Thoracic aorta (tissue), 2 donors: ENCODE measurements at regions not wholly inside any gene's neighbourhood (a gene's known extent, or its start where the extent isn't known, plus 50 kb on each side); places are given as distances from the start of the nearest gene placed in this dataset.

ENCODE experiments used
- ATAC-seq: fragments of 150-250 bp; one replicate; pipeline ENCODE4 v1.8.0; 2017; ENCODE audit warnings: low read depth; ENCODE audit not compliant: insufficient number of reproducible peaks, low FRiP score
- DNase-seq: peaks from one replicate; pipeline ENCODE4 v3.0.0-alpha.2; 2020; ENCODE audit warnings: low spot score
- H3K27ac ChIP-seq, 2 donors: fragments of 200-600 bp; sonication (generic); 1 replicate in 1 of 2; 2 replicates in 1 of 2; pipeline ENCODE4 v1.5.1; 2016; ENCODE audit warnings: mild to moderate bottlenecking in 2 of 2, moderate library complexity in 2 of 2
- H3K27me3 ChIP-seq: fragments of 200-600 bp; sonication (generic); replicated peaks from 2 replicates; pipeline ENCODE4 v1.6.0; 2016; ENCODE audit warnings: mild to moderate bottlenecking; ENCODE audit not compliant: insufficient read depth
- H3K36me3 ChIP-seq: fragments of 200-600 bp; sonication (generic); one replicate; pipeline ENCODE4 v1.5.1; 2016
- H3K4me1 ChIP-seq, 2 donors: fragments of 200-600 bp; sonication (generic); 1 replicate in 1 of 2; 2 replicates in 1 of 2; pipeline versions ENCODE4 v1.5.1 to v1.6.0; 2016; ENCODE audit warnings: low read depth in 2 of 2, mild to moderate bottlenecking in 1 of 2; ENCODE audit not compliant: control insufficient read depth in 1 of 2
- H3K4me3 ChIP-seq: fragments of 200-600 bp; sonication (generic); 2 replicates; pipeline ENCODE4 v1.5.1; 2016; ENCODE audit warnings: mild to moderate bottlenecking
- H3K9me3 ChIP-seq: fragments of 200-600 bp; sonication (generic); 2 replicates; pipeline ENCODE4 v1.5.1; 2016
- TF ChIP-seq, protein P1 (sequence below): fragments of 200-600 bp; sonication (generic); IDR thresholded peaks from one replicate; pipeline ENCODE4 v1.5.1; 2019; ENCODE audit warnings: antibody characterized with exemption

DNA sequence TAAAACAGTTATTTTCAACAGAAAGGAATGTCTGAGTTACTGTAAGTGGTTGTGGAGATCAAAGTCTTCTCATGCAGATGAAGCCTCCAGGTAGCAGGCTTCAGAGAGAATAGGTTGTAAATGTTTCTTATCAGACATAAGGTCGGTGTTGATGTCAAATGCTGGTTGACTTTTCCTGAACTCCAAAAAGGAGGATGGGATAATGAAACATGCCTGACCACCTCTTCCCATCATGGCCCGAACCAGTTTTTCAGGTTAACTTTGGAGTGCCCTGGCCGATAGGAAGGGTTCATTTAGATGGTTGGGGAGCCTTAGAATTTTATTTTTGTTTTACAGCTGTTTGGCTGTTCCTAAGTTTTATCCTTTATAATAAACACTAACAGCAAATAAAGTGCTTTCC, 478.4 kb downstream of the ACTL7B start:
- no peak for ATAC-seq
- H3K9me3 ChIP-seq, result peaks cover 6% of the 10 kb centered on the region
- TF ChIP-seq, protein P1, sequence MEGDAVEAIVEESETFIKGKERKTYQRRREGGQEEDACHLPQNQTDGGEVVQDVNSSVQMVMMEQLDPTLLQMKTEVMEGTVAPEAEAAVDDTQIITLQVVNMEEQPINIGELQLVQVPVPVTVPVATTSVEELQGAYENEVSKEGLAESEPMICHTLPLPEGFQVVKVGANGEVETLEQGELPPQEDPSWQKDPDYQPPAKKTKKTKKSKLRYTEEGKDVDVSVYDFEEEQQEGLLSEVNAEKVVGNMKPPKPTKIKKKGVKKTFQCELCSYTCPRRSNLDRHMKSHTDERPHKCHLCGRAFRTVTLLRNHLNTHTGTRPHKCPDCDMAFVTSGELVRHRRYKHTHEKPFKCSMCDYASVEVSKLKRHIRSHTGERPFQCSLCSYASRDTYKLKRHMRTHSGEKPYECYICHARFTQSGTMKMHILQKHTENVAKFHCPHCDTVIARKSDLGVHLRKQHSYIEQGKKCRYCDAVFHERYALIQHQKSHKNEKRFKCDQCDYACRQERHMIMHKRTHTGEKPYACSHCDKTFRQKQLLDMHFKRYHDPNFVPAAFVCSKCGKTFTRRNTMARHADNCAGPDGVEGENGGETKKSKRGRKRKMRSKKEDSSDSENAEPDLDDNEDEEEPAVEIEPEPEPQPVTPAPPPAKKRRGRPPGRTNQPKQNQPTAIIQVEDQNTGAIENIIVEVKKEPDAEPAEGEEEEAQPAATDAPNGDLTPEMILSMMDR, result no peak
- no peak overlapping the region for H3K27ac ChIP-seq
- H3K4me1 ChIP-seq, result no peaks in the 10 kb centered on the region
- H3K36me3 ChIP-seq, result no peaks in the 10 kb centered on the region
- DNase-seq, result no peak
- no peaks in the 10 kb centered on the region for H3K27me3 ChIP-seq
- H3K4me3 ChIP-seq, result no peak overlapping the region

DNA sequence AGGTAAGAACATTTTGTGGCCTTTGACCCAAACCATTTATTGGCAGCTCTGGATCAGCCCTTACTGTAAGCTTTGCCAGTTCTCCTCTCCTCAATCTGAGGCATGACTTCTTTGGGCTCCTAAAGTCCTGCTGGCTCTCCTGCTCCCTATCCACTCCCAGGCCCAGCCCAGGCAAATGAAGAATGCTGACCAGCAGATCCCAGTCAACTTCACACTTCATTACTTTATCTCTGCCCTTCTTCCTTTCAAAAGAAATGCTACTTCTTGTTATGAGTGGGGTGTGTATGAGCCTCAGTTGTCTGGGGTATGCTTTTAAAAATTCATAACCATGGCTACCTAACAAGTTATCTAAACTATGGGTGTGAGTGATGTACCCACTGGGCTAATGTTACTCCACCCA, 479.6 kb downstream of the ACTL7B start:
- TF ChIP-seq, protein P1, result no peak
- H3K4me3 ChIP-seq, result no peak overlapping the region
- H3K27me3 ChIP-seq, result no peaks in the 10 kb centered on the region
- H3K9me3 ChIP-seq, result peaks cover 6% of the 10 kb centered on the region
- DNase-seq, result no peak
- no peaks in the 10 kb centered on the region for H3K36me3 ChIP-seq
- H3K27ac ChIP-seq, result no peak overlapping the region
- no peaks in the 10 kb centered on the region for H3K4me1 ChIP-seq
- ATAC-seq, result no peak

DNA sequence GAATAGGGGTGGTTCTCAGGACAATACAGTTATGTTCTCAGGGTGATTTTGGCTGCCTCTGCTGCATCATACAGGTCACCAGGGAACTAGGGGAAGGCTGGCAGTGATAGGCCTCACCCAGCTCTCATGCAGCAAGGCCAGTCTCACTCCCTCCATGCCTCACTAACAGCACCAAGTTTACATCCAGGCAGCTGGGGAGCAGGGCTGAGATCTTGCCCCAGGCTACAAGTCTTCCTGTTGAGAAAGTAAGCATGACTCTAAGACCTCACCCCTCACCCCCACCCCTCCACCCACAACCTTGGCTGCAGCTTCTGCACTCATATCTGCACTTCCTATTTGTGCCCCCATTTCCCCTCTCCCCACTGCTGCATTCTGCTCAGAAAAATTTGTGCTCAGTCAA, 481.2 kb downstream of the ACTL7B start:
- Histone ChIP-seq H3K36me3 (no peaks in the 10 kb centered on the region), H3K27ac (no peak overlapping the region), H3K4me3 (no peak overlapping the region), H3K9me3 (peaks cover 6% of the 10 kb centered on the region), H3K4me1 (no peaks in the 10 kb centered on the region), H3K27me3 (no peaks in the 10 kb centered on the region)
- TF ChIP-seq, protein P1, result no peak
- ATAC-seq (no peak), DNase-seq (no peak)

- Histone ChIP-seq H3K4me1 (no peaks in the 10 kb centered on the region), H3K27me3 (no peaks in the 10 kb centered on the region), H3K27ac (no peak overlapping the region), H3K4me3 (no peak overlapping the region), H3K9me3 (no peaks in the 10 kb centered on the region), H3K36me3 (no peaks in the 10 kb centered on the region)
- ATAC-seq, result no peak
- no peak for DNase-seq
- TF ChIP-seq, protein P1, result no peak
These were observed 488.6 kb downstream of the ACTL7B start for GRCh38 chr9:108367188-108367587.

DNA sequence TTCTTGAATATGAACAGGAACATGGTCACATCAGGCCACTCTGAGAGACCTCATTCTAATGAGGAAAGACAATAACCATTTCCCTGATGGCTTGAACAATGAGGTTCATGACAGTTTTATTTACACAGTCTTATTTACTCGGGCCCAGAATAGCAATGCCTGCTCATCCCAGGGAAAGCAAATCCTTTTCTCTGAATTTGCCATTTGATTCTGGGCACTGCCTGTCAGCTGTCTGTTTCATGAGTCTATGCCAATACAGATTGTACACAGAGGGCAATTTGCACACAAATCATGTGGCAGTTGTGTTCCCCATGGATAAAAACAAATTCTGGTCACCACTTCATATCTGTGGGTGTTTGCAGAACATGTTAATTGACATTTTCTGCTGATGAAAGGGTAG, 492.5 kb downstream of the ACTL7B start:
- H3K27ac ChIP-seq, result no peak overlapping the region
- no peaks in the 10 kb centered on the region for H3K36me3 ChIP-seq
- no peaks in the 10 kb centered on the region for H3K4me1 ChIP-seq
- no peak for DNase-seq
- no peak for ATAC-seq
- TF ChIP-seq, protein P1, result no peak
- no peak overlapping the region for H3K4me3 ChIP-seq
- no peaks in the 10 kb centered on the region for H3K9me3 ChIP-seq
- no peaks in the 10 kb centered on the region for H3K27me3 ChIP-seq
